ENCODE measurements at regions not wholly inside any gene's neighbourhood (a gene's known extent, or its start where the extent isn't known, plus 50 kb on each side); places are given as distances from the start of the nearest gene placed in this dataset.

- dilution Hi-C loops (cut with MboI; ENCODE audit: extremely low pct_ligation_motif_present, low sequenced_read_pairs) (no loop called here), intact Hi-C loops (cut with micrococcal nuclease) (no loop called here)
- no peaks in the 10 kb centered on the region for H4K20me1 ChIP-seq (replicated peaks; ENCODE audit: control insufficient read depth, extremely low read depth, insufficient read depth, low read length)
- no peak overlapping the region for H2AFZ ChIP-seq (ENCODE audit: low read depth, low read length)
- no peaks in the 10 kb centered on the region for H3K9me1 ChIP-seq (replicated peaks; ENCODE audit: control insufficient read depth, extremely low read depth, insufficient read depth, low read length)
- ChIA-PET POLR2A (no interaction called here), CTCF (no interaction called here)
- TF ChIP-seq FOS (IDR thresholded peaks at IDR 0.05; ENCODE audit: borderline replicate concordance, insufficient read depth, low read length) (no peak), EZH2 (IDR thresholded peaks at IDR 0.05; ENCODE audit: borderline replicate concordance, low read depth, low read length, severe bottlenecking) (no peak), POLR2AphosphoS5 (IDR thresholded peaks at IDR 0.05; ENCODE audit: insufficient read depth, low read depth, low read length) (no peak), MYC (IDR thresholded peaks at IDR 0.05; ENCODE audit: low read depth, low read length) (no peak), CTCF (IDR thresholded peaks at IDR 0.05; ENCODE audit: extremely low read depth in 1 of 2, insufficient read depth in 1 of 2, low read depth in 1 of 2, low read length in 2 of 2) (no peak), JUN (IDR thresholded peaks at IDR 0.05; ENCODE audit: borderline replicate concordance, insufficient read depth, insufficient read length, low read depth) (no peak), GATA2 (IDR thresholded peaks at IDR 0.05; ENCODE audit: insufficient read depth, insufficient read length, low read depth, low read length) (no peak), POLR2A (IDR thresholded peaks at IDR 0.05; ENCODE audit: low read depth, low read length) (no peak), MAX (IDR thresholded peaks at IDR 0.05; ENCODE audit: insufficient read depth, insufficient read length) (no peak)
- H3K9ac ChIP-seq (replicated peaks; ENCODE audit: extremely low read depth, insufficient read depth, low read length): no peak overlapping the region
- H3K79me2 ChIP-seq (ENCODE audit: control insufficient read depth, insufficient read depth, low read length): no peaks in the 10 kb centered on the region
- no peak overlapping the region for H3K4me3 ChIP-seq (replicated peaks in 1 of 3; ENCODE audit: insufficient read depth in 1 of 3, low read depth in 1 of 3, low read length in 3 of 3)
- H3K4me2 ChIP-seq (ENCODE audit: insufficient read depth, low read length): no peak overlapping the region
- FAIRE-seq (no peak), DNase-seq (ENCODE audit: low read depth, low spot score) (no peak)
- H3K4me1 ChIP-seq (ENCODE audit: control insufficient read depth, extremely low read depth, insufficient read depth, low read length): no peaks in the 10 kb centered on the region
- no TSS peak for BruUV-seq (replicated peaks)
- H3K27me3 ChIP-seq (ENCODE audit: control insufficient read depth in 2 of 2, insufficient read depth in 2 of 2, low read length in 2 of 2): no peaks in the 10 kb centered on the region
- no peaks in the 10 kb centered on the region for H3K36me3 ChIP-seq (ENCODE audit: control insufficient read depth in 2 of 2, extremely low read depth in 1 of 2, insufficient read depth in 2 of 2, low read length in 2 of 2)
- no peaks in the 10 kb centered on the region for H3K9me3 ChIP-seq (replicated peaks; ENCODE audit: control insufficient read depth, insufficient read depth, low read length)
- no peak overlapping the region for H3K27ac ChIP-seq (ENCODE audit: insufficient read depth, low read depth, low read length)
Measured at GRCh38 chr5:89545626-89546025, 662.6 kb upstream of the MEF2C start.

Measured in endothelial cell of umbilical vein (primary cell).